HepG2 (cell line): ENCODE measurements at regions not wholly inside any gene's neighbourhood (a gene's known extent, or its start where the extent isn't known, plus 50 kb on each side); places are given as distances from the start of the nearest gene placed in this dataset.

Experiments used
- ATAC-seq: fragments of 200-7000 bp; cut with Tn5 transposase; 3 replicates; pipeline ENCODE4 v1.9.1; 2020; ENCODE audit warnings: mild to moderate bottlenecking, moderate library complexity
- BruUV-seq: library from RNA; stranded (reverse); fragments of 400-500 nt; replicated peaks from 2 replicates; lab custom pipeline; 2021; lab: Mats Ljungman, UMichigan
- CTCF ChIA-PET: fragments of 300-600 bp; formaldehyde crosslinking; extraction: SDS; loops from one replicate; lab custom pipeline; 2021; ENCODE audit warnings: low total read pairs, inconsistent platforms, low intra/inter-chr PET ratio; lab: Yijun Ruan, JAX
- POLR2A ChIA-PET: fragments of 350-600 bp; sonication (Branson Sonifier 250); formaldehyde crosslinking; loops from one replicate; lab custom pipeline; 2020; ENCODE audit warnings: antibody characterized with exemption, inconsistent platforms; lab: Yijun Ruan, JAX
- DNase-seq: peaks from one replicate; pipeline ENCODE4 v3.0.0-alpha.2; 2015; ENCODE audit warnings: low spot score
- FAIRE-seq: peaks from 3 replicates; lab custom pipeline; 2011; peaks lifted over from hg19 to GRCh38; lab: Jason Lieb, UNC
- H2AFZ ChIP-seq: one replicate; pipeline ENCODE4 v1.6.1; 2011; ENCODE audit warnings: low read length, inconsistent platforms
- H3K27ac ChIP-seq: fragments of 300-600 bp; 3 replicates; pipeline ENCODE4 v1.8.0; 2011; ENCODE audit warnings: mixed run types, mild to moderate bottlenecking, mixed read lengths, low read length, inconsistent platforms; ENCODE audit not compliant: insufficient read depth; ENCODE audit errors: extremely low read length
- H3K27me3 ChIP-seq, 2 experiments: fragments of 200-600 bp in 1 of 2; 2 replicates in 1 of 2; 3 replicates in 1 of 2; pipeline versions ENCODE4 v1.6.0 to v1.8.0; 2011; ENCODE audit warnings: low read length in 2 of 2, mild to moderate bottlenecking in 2 of 2, moderate library complexity in 2 of 2, inconsistent platforms in 1 of 2; ENCODE audit not compliant: insufficient read depth in 2 of 2, control insufficient read depth in 1 of 2
- H3K36me3 ChIP-seq, 2 experiments: fragments of 200-600 bp in 1 of 2; replicated peaks in 1 of 2; 2 replicates in 1 of 2; 3 replicates in 1 of 2; pipeline versions ENCODE4 v1.5.1 to v1.8.0; 2011; ENCODE audit warnings: low read length in 2 of 2, inconsistent platforms in 1 of 2; ENCODE audit not compliant: insufficient read depth in 2 of 2, control insufficient read depth in 1 of 2
- H3K4me1 ChIP-seq: 2 replicates; pipeline ENCODE4 v1.5.1; 2012; ENCODE audit warnings: low read length, inconsistent platforms; ENCODE audit not compliant: insufficient read depth
- H3K4me2 ChIP-seq: 2 replicates; pipeline ENCODE4 v1.6.0; 2011; ENCODE audit warnings: low read depth, low read length, inconsistent platforms
- H3K4me3 ChIP-seq, 3 experiments: fragments of 200-600 bp in 1 of 3; sonication (generic), shearing (Covaris generic) in 1 of 3; replicated peaks in 1 of 3; 2 replicates each; pipeline ENCODE4 v1.5.1; 2011 to 2016; ENCODE audit warnings: low read length in 3 of 3, inconsistent platforms in 2 of 3, low read depth in 2 of 3, mild to moderate bottlenecking in 2 of 3, control low read depth in 1 of 3, mixed read lengths in 1 of 3; ENCODE audit not compliant: insufficient read depth in 1 of 3
- H3K79me2 ChIP-seq: one replicate; pipeline ENCODE4 v1.6.1; 2011; ENCODE audit warnings: low read length, inconsistent platforms; ENCODE audit not compliant: insufficient read depth
- H3K9ac ChIP-seq: 2 replicates; pipeline ENCODE4 v1.6.0; 2011; ENCODE audit warnings: mild to moderate bottlenecking, low read depth, low read length, inconsistent platforms; ENCODE audit not compliant: insufficient read depth
- H3K9me3 ChIP-seq: 2 replicates; pipeline ENCODE4 v1.5.1; 2012; ENCODE audit warnings: mild to moderate bottlenecking, low read length
- H4K20me1 ChIP-seq: 2 replicates; pipeline ENCODE4 v1.6.0; 2011; ENCODE audit warnings: inconsistent platforms, mild to moderate bottlenecking, low read length, moderate library complexity; ENCODE audit not compliant: insufficient read depth
- CHD4 ChIP-seq: fragments of 200-600 bp; sonication (generic); IDR thresholded peaks from 2 replicates; pipeline ENCODE4 v1.7.0; 2017; ENCODE audit warnings: mild to moderate bottlenecking, low read length, borderline replicate concordance
- CREM ChIP-seq, 2 experiments: sonication (generic) in 1 of 2; formaldehyde crosslinking in 1 of 2; IDR thresholded peaks; 2 replicates each; pipeline versions ENCODE4 v1.4.0 to v1.6.1; 2016 to 2020; ENCODE audit warnings: antibody characterized with exemption in 1 of 2, mild to moderate bottlenecking in 1 of 2, missing genetic modification reagents in 1 of 2
- EED ChIP-seq: sonication (generic); formaldehyde crosslinking; IDR thresholded peaks from 2 replicates; pipeline ENCODE4 v1.5.0; 2020; ENCODE audit warnings: mild to moderate bottlenecking, missing genetic modification reagents
- HNRNPL ChIP-seq: fragments of 200-400 bp; formaldehyde crosslinking; IDR thresholded peaks from 2 replicates; pipeline ENCODE4 v1.6.1; 2017; ENCODE audit warnings: mild to moderate bottlenecking, low read depth, low read length
- PRDM15 ChIP-seq: sonication (generic); formaldehyde crosslinking; IDR thresholded peaks from 2 replicates; pipeline ENCODE4 v1.4.0; 2020; ENCODE audit warnings: missing genetic modification reagents
- ZKSCAN5 ChIP-seq: sonication (generic); formaldehyde crosslinking; IDR thresholded peaks from 2 replicates; pipeline ENCODE4 v1.5.1; 2020; ENCODE audit warnings: mild to moderate bottlenecking, missing genetic modification reagents
- ZNF530 ChIP-seq: sonication (generic); formaldehyde crosslinking; IDR thresholded peaks from 2 replicates; pipeline ENCODE4 v1.5.0; 2020; ENCODE audit warnings: low read depth, mild to moderate bottlenecking, missing genetic modification reagents
- ZNF768 ChIP-seq: sonication (generic); formaldehyde crosslinking; IDR thresholded peaks from 2 replicates; pipeline ENCODE4 v1.4.0; 2020; ENCODE audit warnings: missing genetic modification reagents
- WGBS: methylation state at CpG from one replicate; pipeline ENCODE4 v1.1.6; 2017; ENCODE audit warnings: low lambda C conversion rate; 5-methylcytosine and 5-hydroxymethylcytosine counted together
- in situ Hi-C: cut with HindIII; loops from 2 replicates; pipeline ENCODE4 v1.10.0; 2017; ENCODE audit warnings: low pct_unique_long_range_greater_than_20kb; ENCODE audit not compliant: extremely low pct_ligation_motif_present
- intact Hi-C: fragments of 100-400 bp; cut with micrococcal nuclease; formaldehyde crosslinking; loops from one replicate; pipeline ENCODE4 v1.10.0; 2022; ENCODE audit not compliant: unreplicated experiment

- no peak overlapping the region for H3K27ac ChIP-seq
- no peaks in the 10 kb centered on the region for H3K27me3 ChIP-seq
- DNase-seq (no peak), FAIRE-seq (no peak), ATAC-seq (no peak)
- H3K9me3 ChIP-seq, result no peaks in the 10 kb centered on the region
- H3K4me3 ChIP-seq, result no peak overlapping the region
- peaks cover 80% of the 10 kb centered on the region for H3K4me1 ChIP-seq
- no peaks in the 10 kb centered on the region for H4K20me1 ChIP-seq
- in situ Hi-C loops, result no loop called here
- intact Hi-C loops, result no loop called here
- H2AFZ ChIP-seq, result no peak overlapping the region
- H3K36me3 ChIP-seq, result no peaks in the 10 kb centered on the region
- no TSS peak for BruUV-seq
- no peak for TF ChIP-seq ZNF530 (CRISPR knock-in tag)
- TF ChIP-seq CREM (IDR thresholded peaks at IDR 0.05), result no peak
- TF ChIP-seq CREM (CRISPR knock-in tag; IDR thresholded peaks at IDR 0.05), result no peak
- TF ChIP-seq HNRNPL, result 0 out of 2 replicates have a peak, but pooled peaks have one; percentile 51
- TF ChIP-seq ZNF768 (CRISPR knock-in tag), result peak; percentile 25; the same call in 1 of the 2 replicates
- no peak overlapping the region for H3K9ac ChIP-seq
- 94% methylated on average over 21 of the region's 24 CpGs for WGBS
- ChIA-PET CTCF (no interaction called here), POLR2A (interaction anchor here (0.9 to 3.4 kb wide), 6 partner anchors 11 to 62 kb away, joined by 3 to 26 read pairs (median 14); partner anchors contain the start of gene KLF13)
- no peaks in the 10 kb centered on the region for H3K79me2 ChIP-seq
- no peak overlapping the region for H3K4me2 ChIP-seq
These were observed 62.7 kb upstream of the KLF13 start for GRCh38 chr15:31263751-31264558.

GRCh38 chr15:31264559-31265089, 62.0 kb upstream of the KLF13 start:
- in situ Hi-C loops, result no loop called here
- H3K9ac ChIP-seq, result peak overlapping the region; percentile 65
- no TSS peak for BruUV-seq

More at GRCh38 chr15:31264559-31265089, 62.0 kb upstream of the KLF13 start:
- ATAC-seq, result peak; percentile 26
- peak overlapping the region; percentile 98 for H3K4me2 ChIP-seq
- H4K20me1 ChIP-seq, result no peaks in the 10 kb centered on the region
- peaks cover 80% of the 10 kb centered on the region for H3K4me1 ChIP-seq
- H3K27me3 ChIP-seq, result no peaks in the 10 kb centered on the region
- TF ChIP-seq PRDM15 (CRISPR knock-in tag) (peak; percentile 79), EED (CRISPR knock-in tag) (no peak), CHD4 (no peak), ZKSCAN5 (CRISPR knock-in tag) (no peak)
- TF ChIP-seq, all 625 proteins: peak for 1
- Histone ChIP-seq H3K27ac (peak overlapping the region; percentile 77), H2AFZ (no peak overlapping the region), H3K9me3 (no peaks in the 10 kb centered on the region), H3K36me3 (no peaks in the 10 kb centered on the region), H3K79me2 (no peaks in the 10 kb centered on the region), H3K4me3 (peak overlapping the region in 1 of 3 experiments; percentile 69; a peak in 2 of 6 replicates)
- intact Hi-C loops, result no loop called here
- ChIA-PET CTCF (no interaction called here), POLR2A (interaction anchor here (0.9 to 3.4 kb wide), 12 partner anchors 10 to 170 kb away, joined by 3 to 26 read pairs (median 10); partner anchors contain the start of gene KLF13)
- DNase-seq (no peak), FAIRE-seq (no peak)
- 64% methylated on average over 2 of the region's 6 CpGs for WGBS
